GM21515 (cell line): ENCODE measurements at regions not wholly inside any gene's neighbourhood (a gene's known extent, or its start where the extent isn't known, plus 50 kb on each side); places are given as distances from the start of the nearest gene placed in this dataset.

Experiments
- ATAC-seq: cut with Tn5 transposase; IDR thresholded peaks from one replicate; pipeline ENCODE4 v1.9.1; 2021; ENCODE audit not compliant: unreplicated experiment

- no peak for ATAC-seq
These were observed 66.5 kb upstream of the PJA2 start for GRCh38 chr5:109476292-109476691.

DNA sequence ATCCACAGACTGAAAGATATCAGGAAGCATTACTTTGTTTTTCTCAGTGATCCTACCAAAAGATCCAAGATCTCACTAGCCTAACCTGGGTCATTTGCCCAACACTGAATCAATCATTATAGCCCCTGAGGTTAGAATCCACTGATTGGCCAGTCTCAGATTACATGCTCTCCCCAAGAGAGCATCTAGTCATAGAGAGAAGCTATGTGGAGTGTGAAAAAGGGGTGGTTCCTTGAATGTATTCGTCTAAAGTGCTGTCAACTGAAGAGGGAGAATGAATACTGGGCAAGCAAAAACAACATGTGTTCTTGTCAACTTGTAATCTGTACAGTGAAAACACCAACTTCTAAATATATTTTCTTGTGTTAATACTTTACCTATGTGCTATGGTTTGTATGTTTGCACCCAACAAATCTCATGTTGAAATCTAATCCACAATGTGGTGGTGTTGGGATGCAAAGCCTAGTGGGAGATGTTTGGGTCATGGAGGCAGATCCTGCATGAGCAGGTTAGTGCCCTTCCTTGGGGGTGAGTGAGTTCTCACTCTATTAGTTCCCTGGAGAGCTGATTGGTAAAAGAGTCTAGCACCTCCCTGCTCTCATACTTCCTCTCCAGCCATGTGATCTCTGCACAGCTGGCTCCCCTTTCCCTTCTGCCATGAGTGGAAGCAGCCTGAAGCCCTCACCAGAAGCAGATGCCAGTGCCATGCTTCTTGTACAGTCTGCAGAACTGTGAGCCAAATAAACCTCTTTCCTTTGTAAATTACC, 60.3 kb upstream of the PJA2 start:
- ATAC-seq, result no peak

- ATAC-seq, result peak; percentile 96
These were observed 59.1 kb upstream of the PJA2 start for GRCh38 chr5:109468737-109469420.

GRCh38 chr5:109468288-109468676, 58.5 kb upstream of the PJA2 start:
- ATAC-seq, result no peak

- ATAC-seq, result no peak
These were observed 57.3 kb upstream of the PJA2 start for GRCh38 chr5:109467058-109467457.
